ENCODE measurements at regions not wholly inside any gene's neighbourhood (a gene's known extent, or its start where the extent isn't known, plus 50 kb on each side); places are given as distances from the start of the nearest gene placed in this dataset.

DNA sequence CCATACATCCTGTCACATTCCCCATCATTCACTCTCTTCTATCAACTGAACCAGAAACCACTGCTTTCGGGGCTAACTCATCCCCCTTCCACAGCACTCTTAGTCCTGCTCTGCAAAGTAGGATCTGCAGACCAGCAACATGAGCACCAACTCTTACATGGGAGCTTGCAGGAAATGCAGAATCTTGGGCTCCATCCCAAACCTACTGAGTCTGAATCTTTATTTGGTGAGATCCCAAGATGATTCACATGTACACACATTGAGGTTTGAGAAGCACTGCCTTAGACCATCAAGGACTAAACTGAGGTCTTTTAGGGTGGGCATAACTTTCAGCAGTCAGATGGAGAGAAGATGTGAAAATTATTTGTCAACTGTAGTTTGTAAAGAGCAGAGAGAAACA lies 235.6 kb upstream of the EPHA4 start:
- Histone ChIP-seq H3K4me3 (ENCODE audit: low read depth, low read length) (no peak overlapping the region), H3K27me3 (ENCODE audit: control insufficient read depth, insufficient read depth, low read length) (no peaks in the 10 kb centered on the region), H3K36me3 (ENCODE audit: control insufficient read depth, insufficient read depth, low read length) (no peaks in the 10 kb centered on the region), H3K4me1 (ENCODE audit: control insufficient read depth, insufficient read depth, low read length) (no peaks in the 10 kb centered on the region), H3K9ac (ENCODE audit: low read length) (no peak overlapping the region), H3K27ac (ENCODE audit: low read depth, low read length) (no peak overlapping the region), H3K9me3 (ENCODE audit: control insufficient read depth, insufficient read depth, low read depth, low read length) (no peaks in the 10 kb centered on the region)

DNA sequence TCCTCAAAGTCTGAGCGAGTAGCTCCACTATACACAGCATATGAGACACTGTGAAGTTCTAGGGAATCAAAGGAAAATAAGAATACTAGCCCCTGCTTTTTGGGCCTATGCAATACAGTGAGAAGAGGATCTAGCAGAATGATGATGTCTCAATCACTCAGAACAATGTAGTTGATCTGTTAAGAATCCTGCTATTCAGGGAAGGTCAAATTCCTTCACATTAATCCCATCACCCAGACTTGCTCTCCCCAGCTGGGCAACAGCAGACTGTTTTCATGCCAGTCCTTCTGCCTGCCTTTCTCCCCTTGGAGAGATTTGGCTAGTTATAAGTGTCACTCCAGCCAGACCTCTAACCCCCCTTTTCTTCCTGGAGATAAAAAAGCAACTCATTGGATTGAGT lies 230.0 kb upstream of the EPHA4 start:
- 0 out of 2 replicates have a peak, but pooled peaks cover 2% of the 10 kb centered on the region for H3K4me1 ChIP-seq (ENCODE audit: control insufficient read depth, insufficient read depth, low read length)
- H3K27me3 ChIP-seq (ENCODE audit: control insufficient read depth, insufficient read depth, low read length) = no peaks in the 10 kb centered on the region
- H3K9me3 ChIP-seq (ENCODE audit: control insufficient read depth, insufficient read depth, low read depth, low read length) = no peaks in the 10 kb centered on the region
- H3K36me3 ChIP-seq (ENCODE audit: control insufficient read depth, insufficient read depth, low read length) = no peaks in the 10 kb centered on the region
- H3K4me3 ChIP-seq (ENCODE audit: low read depth, low read length) = no peak overlapping the region
- no peak overlapping the region for H3K27ac ChIP-seq (ENCODE audit: low read depth, low read length)
- H3K9ac ChIP-seq (ENCODE audit: low read length) = no peak overlapping the region

DNA sequence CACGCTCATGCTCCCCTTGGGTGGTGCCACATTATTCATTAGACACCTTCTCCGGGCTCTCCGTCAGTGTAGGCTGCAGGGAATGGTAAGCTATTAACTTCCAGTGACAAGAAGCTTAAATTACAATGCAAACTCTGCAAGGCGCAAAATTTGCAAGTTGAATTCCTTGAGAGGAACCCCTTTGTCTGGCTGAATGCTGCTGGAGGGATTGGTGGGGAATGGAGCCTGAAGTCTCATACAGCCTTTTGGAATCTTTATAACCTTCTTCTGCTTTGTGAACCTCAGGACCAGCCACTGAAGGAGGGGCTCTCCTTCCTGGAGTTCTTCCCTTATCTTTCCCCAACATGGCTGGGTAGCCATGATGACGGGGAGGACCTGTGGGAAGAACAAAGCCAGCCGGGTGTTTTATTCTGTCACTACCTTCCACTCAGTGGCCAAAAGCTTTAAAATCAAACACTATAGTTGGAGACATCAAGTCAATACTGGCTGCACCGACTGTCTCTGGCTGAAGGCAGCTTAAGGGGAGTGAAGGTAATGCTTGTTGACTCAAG lies 220.9 kb upstream of the EPHA4 start:
- H3K4me3 ChIP-seq (ENCODE audit: low read depth, low read length) = peak overlapping the region; percentile 20
- H3K36me3 ChIP-seq (ENCODE audit: control insufficient read depth, insufficient read depth, low read length) = no peaks in the 10 kb centered on the region
- peaks cover 3% of the 10 kb centered on the region; the same call in 1 of the 2 replicates for H3K9me3 ChIP-seq (ENCODE audit: control insufficient read depth, insufficient read depth, low read depth, low read length)
- peak overlapping the region; percentile 65 for H3K9ac ChIP-seq (ENCODE audit: low read length)
- H3K27ac ChIP-seq (ENCODE audit: low read depth, low read length) = peak overlapping the region; percentile 83
- H3K4me1 ChIP-seq (ENCODE audit: control insufficient read depth, insufficient read depth, low read length) = peaks cover 33% of the 10 kb centered on the region
- no peaks in the 10 kb centered on the region for H3K27me3 ChIP-seq (ENCODE audit: control insufficient read depth, insufficient read depth, low read length)

DNA sequence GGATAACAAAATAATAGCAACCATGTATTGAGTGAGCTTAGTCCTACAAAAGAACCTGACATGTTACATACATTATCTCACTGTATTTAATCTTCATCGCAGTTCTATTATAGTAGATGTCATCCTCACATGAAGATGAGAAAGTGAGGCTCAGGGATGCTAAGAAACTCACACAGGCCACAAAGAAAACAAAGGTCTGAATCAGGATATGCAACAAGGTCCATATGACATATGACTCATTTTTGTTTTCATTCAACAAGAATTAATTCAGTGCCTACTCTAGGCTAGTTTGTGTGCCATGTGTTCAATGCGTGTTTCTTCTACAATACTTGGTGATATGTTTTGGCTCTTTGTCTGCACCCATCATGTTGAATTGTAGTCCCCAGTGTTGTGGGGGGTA lies 219.7 kb upstream of the EPHA4 start:
- no peak overlapping the region for H3K9ac ChIP-seq (ENCODE audit: low read length)
- peaks cover 33% of the 10 kb centered on the region for H3K4me1 ChIP-seq (ENCODE audit: control insufficient read depth, insufficient read depth, low read length)
- no peaks in the 10 kb centered on the region for H3K27me3 ChIP-seq (ENCODE audit: control insufficient read depth, insufficient read depth, low read length)
- H3K27ac ChIP-seq (ENCODE audit: low read depth, low read length) = no peak overlapping the region
- no peak overlapping the region for H3K4me3 ChIP-seq (ENCODE audit: low read depth, low read length)
- peaks cover 3% of the 10 kb centered on the region; the same call in 1 of the 2 replicates for H3K9me3 ChIP-seq (ENCODE audit: control insufficient read depth, insufficient read depth, low read depth, low read length)
- no peaks in the 10 kb centered on the region for H3K36me3 ChIP-seq (ENCODE audit: control insufficient read depth, insufficient read depth, low read length)

DNA sequence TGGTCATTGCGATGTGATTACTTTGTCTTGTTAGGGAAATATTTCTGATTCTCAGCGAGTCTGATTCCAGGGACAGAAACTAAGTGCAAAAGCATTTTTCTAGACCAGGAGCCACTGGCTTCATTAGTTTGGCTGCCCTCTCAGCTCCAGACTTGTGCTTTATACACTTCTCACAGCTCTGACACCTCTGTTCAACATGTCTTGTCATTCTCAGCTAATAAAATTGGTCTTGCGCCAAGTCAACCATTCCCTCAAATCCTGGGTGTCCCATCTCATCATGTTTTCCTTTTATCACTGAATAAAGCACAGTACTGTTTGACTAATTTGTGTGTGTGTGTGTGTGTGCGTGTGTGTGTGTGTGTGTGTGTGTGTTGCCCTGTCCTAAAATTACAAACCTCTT lies 215.5 kb upstream of the EPHA4 start:
- Histone ChIP-seq H3K27me3 (ENCODE audit: control insufficient read depth, insufficient read depth, low read length) (no peaks in the 10 kb centered on the region), H3K27ac (ENCODE audit: low read depth, low read length) (no peak overlapping the region), H3K4me1 (ENCODE audit: control insufficient read depth, insufficient read depth, low read length) (peaks cover 10% of the 10 kb centered on the region), H3K9ac (ENCODE audit: low read length) (no peak overlapping the region), H3K4me3 (ENCODE audit: low read depth, low read length) (no peak overlapping the region), H3K36me3 (ENCODE audit: control insufficient read depth, insufficient read depth, low read length) (no peaks in the 10 kb centered on the region), H3K9me3 (ENCODE audit: control insufficient read depth, insufficient read depth, low read depth, low read length) (peaks cover 7% of the 10 kb centered on the region; the same call in 1 of the 2 replicates)

DNA sequence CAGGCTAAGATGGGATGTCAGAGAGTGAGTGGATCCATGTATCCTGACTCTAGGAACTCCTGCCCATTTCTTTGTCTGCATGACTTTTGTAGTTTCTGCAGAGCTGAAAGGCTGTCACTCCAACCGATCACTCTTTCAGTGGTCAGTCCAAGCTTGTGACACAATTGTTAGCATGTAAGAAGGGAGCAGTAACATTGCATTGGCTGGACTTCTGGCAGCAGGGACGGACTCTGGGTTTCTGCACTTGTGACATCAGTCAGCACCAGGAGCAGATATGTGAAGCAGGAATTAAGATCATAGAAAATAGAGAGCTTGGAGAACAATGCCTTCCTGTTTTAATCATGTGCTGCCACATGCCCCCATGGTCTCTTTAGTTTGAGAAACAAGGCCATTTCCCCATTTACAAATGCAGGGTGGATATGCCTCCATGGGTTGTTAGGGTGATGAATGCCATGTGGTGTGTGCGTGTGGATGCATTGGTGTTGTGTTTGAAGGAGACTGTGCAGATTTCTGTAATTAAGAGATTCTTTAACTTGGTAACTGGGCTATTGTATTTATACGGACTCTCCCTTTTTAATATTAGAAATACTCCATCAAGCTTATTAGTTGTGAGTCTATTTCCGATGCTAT lies 214.3 kb upstream of the EPHA4 start:
- H3K9me3 ChIP-seq (ENCODE audit: control insufficient read depth, insufficient read depth, low read depth, low read length) = peaks cover 4% of the 10 kb centered on the region; the same call in 1 of the 2 replicates
- H3K27me3 ChIP-seq (ENCODE audit: control insufficient read depth, insufficient read depth, low read length) = no peaks in the 10 kb centered on the region
- H3K4me3 ChIP-seq (ENCODE audit: low read depth, low read length) = no peak overlapping the region
- no peak overlapping the region for H3K27ac ChIP-seq (ENCODE audit: low read depth, low read length)
- H3K36me3 ChIP-seq (ENCODE audit: control insufficient read depth, insufficient read depth, low read length) = no peaks in the 10 kb centered on the region
- no peak overlapping the region for H3K9ac ChIP-seq (ENCODE audit: low read length)
- H3K4me1 ChIP-seq (ENCODE audit: control insufficient read depth, insufficient read depth, low read length) = peaks cover 8% of the 10 kb centered on the region

DNA sequence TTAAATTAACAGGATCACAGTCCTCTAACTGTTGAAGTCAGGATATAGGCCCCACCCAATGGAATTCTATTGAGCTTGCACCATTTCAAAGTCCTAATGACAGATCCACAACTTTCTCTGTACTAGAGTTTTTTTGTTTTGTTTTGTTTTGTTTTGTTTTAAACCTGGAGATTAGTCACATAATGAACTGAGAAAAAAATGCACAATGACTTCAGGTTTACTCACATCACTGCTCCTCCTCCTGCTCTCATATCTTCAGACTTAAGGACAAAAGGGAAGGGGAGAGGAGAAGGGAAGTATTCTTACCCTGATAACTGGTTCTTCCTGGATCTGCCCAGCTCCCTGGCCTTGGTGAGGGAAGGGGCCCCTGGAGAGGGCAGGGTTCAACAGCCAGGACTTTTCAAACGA lies 208.2 kb upstream of the EPHA4 start:
- no peak overlapping the region for H3K9ac ChIP-seq (ENCODE audit: low read length)
- peaks cover 4% of the 10 kb centered on the region; the same call in 1 of the 2 replicates for H3K9me3 ChIP-seq (ENCODE audit: control insufficient read depth, insufficient read depth, low read depth, low read length)
- H3K27ac ChIP-seq (ENCODE audit: low read depth, low read length) = no peak overlapping the region
- peaks cover 14% of the 10 kb centered on the region for H3K4me1 ChIP-seq (ENCODE audit: control insufficient read depth, insufficient read depth, low read length)
- no peaks in the 10 kb centered on the region for H3K27me3 ChIP-seq (ENCODE audit: control insufficient read depth, insufficient read depth, low read length)
- no peak overlapping the region for H3K4me3 ChIP-seq (ENCODE audit: low read depth, low read length)
- H3K36me3 ChIP-seq (ENCODE audit: control insufficient read depth, insufficient read depth, low read length) = no peaks in the 10 kb centered on the region

DNA sequence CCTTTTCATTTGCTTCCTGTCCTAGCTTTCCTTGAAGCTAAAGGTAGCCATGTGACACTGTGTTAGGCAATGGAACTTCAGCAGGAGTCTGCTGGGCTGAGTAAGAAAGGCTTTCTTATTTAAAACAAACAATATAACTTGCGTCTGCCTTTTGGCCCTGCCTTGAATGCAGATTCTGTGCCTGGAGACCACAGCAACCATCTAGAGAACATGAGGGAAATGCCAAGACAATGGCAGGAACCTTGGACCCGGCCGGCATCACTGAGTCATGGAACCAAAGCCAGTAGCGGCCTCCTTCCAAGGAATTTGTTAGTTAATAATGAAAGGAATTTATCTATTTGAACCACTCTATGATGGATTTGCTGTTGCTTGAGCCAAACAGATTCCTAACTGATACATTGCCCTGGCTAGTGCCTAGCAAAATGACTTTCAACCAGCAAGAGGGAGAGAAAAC lies 207.5 kb upstream of the EPHA4 start:
- Histone ChIP-seq H3K9ac (ENCODE audit: low read length) (no peak overlapping the region), H3K27me3 (ENCODE audit: control insufficient read depth, insufficient read depth, low read length) (no peaks in the 10 kb centered on the region), H3K9me3 (ENCODE audit: control insufficient read depth, insufficient read depth, low read depth, low read length) (peaks cover 4% of the 10 kb centered on the region; the same call in 1 of the 2 replicates), H3K27ac (ENCODE audit: low read depth, low read length) (no peak overlapping the region), H3K4me1 (ENCODE audit: control insufficient read depth, insufficient read depth, low read length) (peaks cover 20% of the 10 kb centered on the region), H3K4me3 (ENCODE audit: low read depth, low read length) (no peak overlapping the region), H3K36me3 (ENCODE audit: control insufficient read depth, insufficient read depth, low read length) (no peaks in the 10 kb centered on the region)

DNA sequence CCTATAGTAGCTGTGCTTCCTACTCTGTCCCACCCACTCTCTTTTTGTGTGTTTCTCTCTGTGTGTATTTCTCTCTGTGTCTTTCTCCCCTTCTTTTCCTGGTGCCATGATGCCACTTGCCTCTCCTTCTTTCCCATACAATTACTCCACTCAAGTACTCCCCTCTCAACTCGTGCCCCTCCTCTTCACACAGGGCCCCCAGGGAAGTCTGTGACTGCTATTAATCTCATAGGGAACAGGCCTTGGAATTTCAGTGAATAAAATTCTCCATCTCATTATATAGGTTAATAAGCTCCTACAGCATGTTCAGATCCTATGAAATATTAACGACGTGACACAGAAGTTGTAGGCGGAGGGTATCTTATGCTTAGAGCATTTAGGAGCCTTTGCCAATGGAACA lies 205.9 kb upstream of the EPHA4 start:
- peaks cover 2% of the 10 kb centered on the region; the same call in 1 of the 2 replicates for H3K9me3 ChIP-seq (ENCODE audit: control insufficient read depth, insufficient read depth, low read depth, low read length)
- H3K4me1 ChIP-seq (ENCODE audit: control insufficient read depth, insufficient read depth, low read length) = peaks cover 27% of the 10 kb centered on the region
- H3K27ac ChIP-seq (ENCODE audit: low read depth, low read length) = no peak overlapping the region
- H3K9ac ChIP-seq (ENCODE audit: low read length) = no peak overlapping the region
- no peaks in the 10 kb centered on the region for H3K27me3 ChIP-seq (ENCODE audit: control insufficient read depth, insufficient read depth, low read length)
- no peaks in the 10 kb centered on the region for H3K36me3 ChIP-seq (ENCODE audit: control insufficient read depth, insufficient read depth, low read length)
- no peak overlapping the region for H3K4me3 ChIP-seq (ENCODE audit: low read depth, low read length)

DNA sequence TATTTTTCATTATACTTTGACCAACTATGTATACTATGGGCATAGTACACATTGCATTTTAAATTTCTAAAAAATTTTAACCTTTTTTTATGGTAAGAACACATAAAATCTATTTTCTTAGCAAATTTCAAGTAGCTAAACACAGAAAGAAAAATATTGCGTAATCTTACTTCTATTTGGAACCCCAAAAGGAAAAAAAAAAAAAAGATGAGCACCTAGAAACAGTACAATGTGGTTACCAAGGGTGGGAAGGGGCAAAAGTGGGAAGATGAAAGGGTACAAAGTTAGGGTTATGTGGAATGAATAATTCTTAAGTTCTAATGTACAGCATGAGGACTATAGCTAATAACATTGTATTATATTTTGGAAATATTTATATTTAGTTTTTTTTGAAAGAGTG lies 205.0 kb upstream of the EPHA4 start:
- no peaks in the 10 kb centered on the region for H3K36me3 ChIP-seq (ENCODE audit: control insufficient read depth, insufficient read depth, low read length)
- H3K9me3 ChIP-seq (ENCODE audit: control insufficient read depth, insufficient read depth, low read depth, low read length) = no peaks in the 10 kb centered on the region
- no peak overlapping the region for H3K4me3 ChIP-seq (ENCODE audit: low read depth, low read length)
- no peak overlapping the region for H3K27ac ChIP-seq (ENCODE audit: low read depth, low read length)
- H3K9ac ChIP-seq (ENCODE audit: low read length) = no peak overlapping the region
- H3K27me3 ChIP-seq (ENCODE audit: control insufficient read depth, insufficient read depth, low read length) = no peaks in the 10 kb centered on the region
- peaks cover 27% of the 10 kb centered on the region for H3K4me1 ChIP-seq (ENCODE audit: control insufficient read depth, insufficient read depth, low read length)

DNA sequence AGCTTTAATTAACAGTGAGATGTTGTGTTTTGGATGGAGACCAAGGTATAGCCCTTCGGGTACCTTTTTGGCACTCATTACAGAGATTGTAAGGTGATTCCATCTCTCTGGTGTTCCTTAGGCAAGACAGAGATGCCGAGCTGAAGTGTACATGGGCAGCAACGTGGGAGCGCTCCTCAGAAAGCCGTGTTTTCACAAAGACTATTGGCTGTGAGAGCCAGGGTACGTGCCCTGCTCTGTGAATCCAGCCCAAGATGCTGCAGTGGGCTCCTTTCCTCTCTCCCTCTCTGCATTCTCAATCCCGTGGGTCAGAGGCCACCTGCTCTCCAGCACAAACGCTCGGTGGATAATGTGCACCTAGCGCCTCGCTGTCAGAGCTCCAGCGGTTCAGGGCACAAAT lies 203.0 kb upstream of the EPHA4 start:
- H3K27me3 ChIP-seq (ENCODE audit: control insufficient read depth, insufficient read depth, low read length) = no peaks in the 10 kb centered on the region
- no peaks in the 10 kb centered on the region for H3K9me3 ChIP-seq (ENCODE audit: control insufficient read depth, insufficient read depth, low read depth, low read length)
- no peak overlapping the region for H3K9ac ChIP-seq (ENCODE audit: low read length)
- no peaks in the 10 kb centered on the region for H3K36me3 ChIP-seq (ENCODE audit: control insufficient read depth, insufficient read depth, low read length)
- H3K27ac ChIP-seq (ENCODE audit: low read depth, low read length) = no peak overlapping the region
- no peak overlapping the region for H3K4me3 ChIP-seq (ENCODE audit: low read depth, low read length)
- peaks cover 22% of the 10 kb centered on the region for H3K4me1 ChIP-seq (ENCODE audit: control insufficient read depth, insufficient read depth, low read length)

Measured in HUES6 (cell line).